ENCODE measurements at regions not wholly inside any gene's neighbourhood (a gene's known extent, or its start where the extent isn't known, plus 50 kb on each side); places are given as distances from the start of the nearest gene placed in this dataset.

- no peak overlapping the region for H3K27ac Mint-ChIP-seq
- H3K27me3 Mint-ChIP-seq: no peaks in the 10 kb centered on the region
- no peaks in the 10 kb centered on the region for H3K4me1 Mint-ChIP-seq (ENCODE audit: low read depth)
- H3K4me3 Mint-ChIP-seq: no peak overlapping the region
- intact Hi-C loops (cut with micrococcal nuclease): no loop called here
- H3K36me3 Mint-ChIP-seq (ENCODE audit: low read depth): no peaks in the 10 kb centered on the region
- H3K9me3 Mint-ChIP-seq: no peaks in the 10 kb centered on the region
Measured at GRCh38 chr2:167692936-167693335, 554.5 kb downstream of the STK39 start.

- Mint-ChIP-seq H3K27ac (no peak overlapping the region), H3K9me3 (no peaks in the 10 kb centered on the region), H3K27me3 (no peaks in the 10 kb centered on the region), H3K4me3 (no peak overlapping the region), H3K4me1 (ENCODE audit: low read depth) (no peaks in the 10 kb centered on the region), H3K36me3 (ENCODE audit: low read depth) (no peaks in the 10 kb centered on the region)
- intact Hi-C loops (cut with micrococcal nuclease): no loop called here
Measured at GRCh38 chr2:167692191-167692590, 555.2 kb downstream of the STK39 start.

GRCh38 chr2:167689444-167689843 is 558.0 kb downstream of the STK39 start:
- no peaks in the 10 kb centered on the region for H3K9me3 Mint-ChIP-seq
- intact Hi-C loops (cut with micrococcal nuclease): no loop called here

GRCh38 chr2:167686691-167687090 is 560.7 kb downstream of the STK39 start:
- H3K27ac Mint-ChIP-seq: no peak overlapping the region
- no peak overlapping the region for H3K4me3 Mint-ChIP-seq
- H3K36me3 Mint-ChIP-seq (ENCODE audit: low read depth): no peaks in the 10 kb centered on the region
- peaks cover 9% of the 10 kb centered on the region for H3K9me3 Mint-ChIP-seq
- H3K27me3 Mint-ChIP-seq: no peaks in the 10 kb centered on the region
- intact Hi-C loops (cut with micrococcal nuclease): no loop called here
- H3K4me1 Mint-ChIP-seq (ENCODE audit: low read depth): no peaks in the 10 kb centered on the region

More at GRCh38 chr2:167689444-167689843, 558.0 kb downstream of the STK39 start:
- Mint-ChIP-seq H3K27me3 (no peaks in the 10 kb centered on the region), H3K4me3 (no peak overlapping the region), H3K27ac (no peak overlapping the region), H3K36me3 (ENCODE audit: low read depth) (no peaks in the 10 kb centered on the region), H3K4me1 (ENCODE audit: low read depth) (no peaks in the 10 kb centered on the region)

GRCh38 chr2:167681234-167682015 is 566.0 kb downstream of the STK39 start:
- Mint-ChIP-seq H3K4me3 (no peak overlapping the region), H3K9me3 (peaks cover 9% of the 10 kb centered on the region), H3K36me3 (ENCODE audit: low read depth) (no peaks in the 10 kb centered on the region), H3K4me1 (ENCODE audit: low read depth) (no peaks in the 10 kb centered on the region), H3K27ac (no peak overlapping the region), H3K27me3 (no peaks in the 10 kb centered on the region)
- intact Hi-C loops (cut with micrococcal nuclease): no loop called here

- H3K4me3 Mint-ChIP-seq: no peak overlapping the region
- no peaks in the 10 kb centered on the region for H3K9me3 Mint-ChIP-seq
- H3K27me3 Mint-ChIP-seq: no peaks in the 10 kb centered on the region
- intact Hi-C loops (cut with micrococcal nuclease): no loop called here
- H3K36me3 Mint-ChIP-seq (ENCODE audit: low read depth): no peaks in the 10 kb centered on the region
- H3K4me1 Mint-ChIP-seq (ENCODE audit: low read depth): no peaks in the 10 kb centered on the region
- H3K27ac Mint-ChIP-seq: no peak overlapping the region
Measured at GRCh38 chr2:167678158-167678557, 569.2 kb downstream of the STK39 start.

- Mint-ChIP-seq H3K36me3 (ENCODE audit: low read depth) (no peaks in the 10 kb centered on the region), H3K27me3 (no peaks in the 10 kb centered on the region), H3K27ac (no peak overlapping the region), H3K9me3 (peaks cover 10% of the 10 kb centered on the region), H3K4me3 (no peak overlapping the region), H3K4me1 (ENCODE audit: low read depth) (no peaks in the 10 kb centered on the region)
- intact Hi-C loops (cut with micrococcal nuclease): no loop called here
Measured at GRCh38 chr2:167675906-167676305, 571.5 kb downstream of the STK39 start.

GRCh38 chr2:167670588-167670987 is 576.8 kb downstream of the STK39 start:
- H3K4me3 Mint-ChIP-seq: no peak overlapping the region
- H3K27ac Mint-ChIP-seq: no peak overlapping the region
- H3K4me1 Mint-ChIP-seq (ENCODE audit: low read depth): no peaks in the 10 kb centered on the region
- H3K36me3 Mint-ChIP-seq (ENCODE audit: low read depth): no peaks in the 10 kb centered on the region
- H3K27me3 Mint-ChIP-seq: no peaks in the 10 kb centered on the region
- peaks cover 57% of the 10 kb centered on the region for H3K9me3 Mint-ChIP-seq
- intact Hi-C loops (cut with micrococcal nuclease): no loop called here

- Mint-ChIP-seq H3K9me3 (no peaks in the 10 kb centered on the region), H3K36me3 (ENCODE audit: low read depth) (no peaks in the 10 kb centered on the region), H3K4me1 (ENCODE audit: low read depth) (no peaks in the 10 kb centered on the region), H3K27ac (no peak overlapping the region), H3K27me3 (no peaks in the 10 kb centered on the region), H3K4me3 (no peak overlapping the region)
- intact Hi-C loops (cut with micrococcal nuclease): no loop called here
Measured at GRCh38 chr2:167653131-167653530, 594.3 kb downstream of the STK39 start.

- Mint-ChIP-seq H3K9me3 (no peaks in the 10 kb centered on the region), H3K36me3 (ENCODE audit: low read depth) (no peaks in the 10 kb centered on the region), H3K4me3 (no peak overlapping the region), H3K4me1 (ENCODE audit: low read depth) (no peaks in the 10 kb centered on the region), H3K27me3 (no peaks in the 10 kb centered on the region), H3K27ac (no peak overlapping the region)
- intact Hi-C loops (cut with micrococcal nuclease): no loop called here
Measured at GRCh38 chr2:167652401-167652800, 595.0 kb downstream of the STK39 start.

GRCh38 chr2:167651406-167652151 is 595.8 kb downstream of the STK39 start:
- Mint-ChIP-seq H3K9me3 (no peaks in the 10 kb centered on the region), H3K36me3 (ENCODE audit: low read depth) (no peaks in the 10 kb centered on the region), H3K4me3 (no peak overlapping the region), H3K4me1 (ENCODE audit: low read depth) (no peaks in the 10 kb centered on the region), H3K27ac (no peak overlapping the region), H3K27me3 (no peaks in the 10 kb centered on the region)
- intact Hi-C loops (cut with micrococcal nuclease): no loop called here

- no peaks in the 10 kb centered on the region for H3K36me3 Mint-ChIP-seq (ENCODE audit: low read depth)
Measured at GRCh38 chr2:167646557-167646956, 600.8 kb downstream of the STK39 start.

GRCh38 chr2:167640096-167640495 is 607.3 kb downstream of the STK39 start:
- intact Hi-C loops (cut with micrococcal nuclease): no loop called here
- H3K4me1 Mint-ChIP-seq (ENCODE audit: low read depth): no peaks in the 10 kb centered on the region
- H3K9me3 Mint-ChIP-seq: no peaks in the 10 kb centered on the region
- H3K27ac Mint-ChIP-seq: no peak overlapping the region
- no peaks in the 10 kb centered on the region for H3K36me3 Mint-ChIP-seq (ENCODE audit: low read depth)
- H3K4me3 Mint-ChIP-seq: no peak overlapping the region
- no peaks in the 10 kb centered on the region for H3K27me3 Mint-ChIP-seq

More at GRCh38 chr2:167646557-167646956, 600.8 kb downstream of the STK39 start:
- H3K9me3 Mint-ChIP-seq: no peaks in the 10 kb centered on the region
- intact Hi-C loops (cut with micrococcal nuclease): no loop called here
- no peaks in the 10 kb centered on the region for H3K27me3 Mint-ChIP-seq
- no peaks in the 10 kb centered on the region for H3K4me1 Mint-ChIP-seq (ENCODE audit: low read depth)
- no peak overlapping the region for H3K4me3 Mint-ChIP-seq
- no peak overlapping the region for H3K27ac Mint-ChIP-seq

- H3K27ac Mint-ChIP-seq: no peak overlapping the region
- intact Hi-C loops (cut with micrococcal nuclease): no loop called here
- H3K9me3 Mint-ChIP-seq: peaks cover 17% of the 10 kb centered on the region
- H3K27me3 Mint-ChIP-seq: no peaks in the 10 kb centered on the region
- H3K36me3 Mint-ChIP-seq (ENCODE audit: low read depth): no peaks in the 10 kb centered on the region
- H3K4me1 Mint-ChIP-seq (ENCODE audit: low read depth): no peaks in the 10 kb centered on the region
- no peak overlapping the region for H3K4me3 Mint-ChIP-seq
Measured at GRCh38 chr2:167637741-167638140, 609.7 kb downstream of the STK39 start.

Data from dendritic cell treated with granulocyte-macrophage colony-stimulating factor and Interleukin-4, amounts not matched to agents 40 ng/mL and 50 ng/mL, for 4 days (primary cell).